MM.1S (cell line): ENCODE measurements at regions not wholly inside any gene's neighbourhood (a gene's known extent, or its start where the extent isn't known, plus 50 kb on each side); places are given as distances from the start of the nearest gene placed in this dataset.

ENCODE experiments used
- DNase-seq: peaks from one replicate; pipeline ENCODE4 v3.0.0-alpha.2; 2015
- H2AFZ ChIP-seq: fragments of 300-600 bp; sonication (generic); 2 replicates; pipeline ENCODE4 v1.6.0; 2016; ENCODE audit warnings: antibody characterized with exemption, low read length
- H3F3A ChIP-seq: fragments of 300-600 bp; sonication (generic); 2 replicates; pipeline ENCODE4 v1.6.1; 2016; ENCODE audit warnings: mild to moderate bottlenecking, antibody characterized with exemption, low read length, moderate library complexity, mixed read lengths; ENCODE audit not compliant: insufficient read depth
- H3K27ac ChIP-seq: fragments of 300-600 bp; sonication (generic); 2 replicates; pipeline ENCODE4 v1.5.1; 2016; ENCODE audit warnings: mild to moderate bottlenecking, low read length
- H3K27me3 ChIP-seq: fragments of 300-600 bp; sonication (generic); replicated peaks from 2 replicates; pipeline ENCODE4 v1.6.0; 2016; ENCODE audit warnings: low read length; ENCODE audit not compliant: insufficient read depth
- H3K36me3 ChIP-seq: fragments of 300-600 bp; sonication (generic); replicated peaks from 2 replicates; pipeline ENCODE4 v1.6.1; 2016; ENCODE audit warnings: mild to moderate bottlenecking, low read length, mixed read lengths; ENCODE audit not compliant: insufficient read depth
- H3K4me1 ChIP-seq: fragments of 300-600 bp; sonication (generic); 2 replicates; pipeline ENCODE4 v1.6.1; 2016; ENCODE audit warnings: low read length, mixed read lengths
- H3K4me2 ChIP-seq: fragments of 300-600 bp; sonication (generic); 2 replicates; pipeline ENCODE4 v1.6.0; 2016; ENCODE audit warnings: low read depth, low read length
- H3K4me3 ChIP-seq: fragments of 300-600 bp; sonication (generic); 2 replicates; pipeline ENCODE4 v1.5.1; 2016; ENCODE audit warnings: low read length, mixed read lengths
- H3K79me2 ChIP-seq: fragments of 300-600 bp; sonication (generic); 2 replicates; pipeline ENCODE4 v1.6.1; 2016; ENCODE audit warnings: mixed run types, low read length, mixed read lengths
- H3K9ac ChIP-seq: fragments of 300-600 bp; sonication (generic); 2 replicates; pipeline ENCODE4 v1.6.1; 2016; ENCODE audit warnings: low read length, mixed read lengths
- H3K9me2 ChIP-seq: fragments of 300-600 bp; sonication (generic); replicated peaks from 2 replicates; pipeline ENCODE4 v1.6.1; 2016; ENCODE audit warnings: mild to moderate bottlenecking, low read length, mixed read lengths; ENCODE audit not compliant: insufficient read depth
- H3K9me3 ChIP-seq: fragments of 300-600 bp; sonication (generic); replicated peaks from 2 replicates; pipeline ENCODE4 v1.6.1; 2016; ENCODE audit warnings: mild to moderate bottlenecking, low read length, mixed read lengths; ENCODE audit not compliant: insufficient read depth
- H4K20me1 ChIP-seq: fragments of 300-600 bp; sonication (generic); 2 replicates; pipeline ENCODE4 v1.6.1; 2016; ENCODE audit warnings: mild to moderate bottlenecking, low read length, moderate library complexity, mixed read lengths; ENCODE audit not compliant: insufficient read depth
- EZH2 ChIP-seq: fragments of 300-600 bp; sonication (generic); optimal IDR thresholded peaks from 2 replicates; pipeline ENCODE3; 2017; ENCODE audit warnings: low read depth, mild to moderate bottlenecking, antibody characterized with exemption, low read length, mixed read lengths
- EZH2phosphoT487 ChIP-seq: fragments of 300-600 bp; sonication (generic); IDR thresholded peaks from 2 replicates; pipeline ENCODE4 v1.6.1; 2018; ENCODE audit warnings: antibody characterized with exemption, low read length
- TF ChIP-seq, protein P1 (sequence below): fragments of 300-600 bp; sonication (generic); IDR thresholded peaks from 2 replicates; pipeline ENCODE4 v1.5.1; 2016; ENCODE audit warnings: antibody characterized with exemption, low read length, mixed read lengths

DNA sequence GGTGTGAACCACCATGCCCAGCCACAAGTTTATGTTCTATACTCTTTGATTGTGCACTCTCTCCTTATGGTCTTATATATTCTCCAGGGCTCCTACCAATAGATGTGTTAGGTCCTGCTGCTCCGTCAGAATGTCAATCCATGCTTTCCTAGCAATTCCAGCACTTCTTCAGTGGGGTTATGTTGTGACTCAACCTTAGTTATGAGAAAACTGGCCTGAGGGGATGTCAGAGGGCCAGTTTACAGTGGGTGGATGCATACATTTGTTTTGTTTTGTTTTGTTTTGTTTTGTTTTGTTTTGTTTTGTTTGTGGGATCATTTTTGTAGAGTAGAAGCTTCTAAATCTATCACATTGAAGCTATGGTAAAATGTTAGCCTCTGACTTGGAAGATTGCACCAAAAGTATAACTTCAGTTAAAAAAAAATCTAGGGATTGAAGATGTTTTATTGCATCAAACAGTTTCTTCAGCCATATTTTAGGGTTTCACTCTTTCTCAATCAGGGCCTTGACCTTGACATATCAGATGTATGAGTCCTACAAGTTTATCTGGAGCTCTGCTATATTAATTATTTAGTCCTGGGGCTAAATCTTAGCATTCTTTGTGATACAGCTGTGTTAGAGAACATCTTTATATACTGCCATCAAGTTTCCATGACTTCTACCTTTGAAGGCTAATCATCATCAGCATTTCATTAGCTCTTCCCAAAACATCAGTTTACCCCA lies 191.6 kb upstream of the CNTN5 start:
- no peaks in the 10 kb centered on the region for H3K9me3 ChIP-seq
- H4K20me1 ChIP-seq: no peaks in the 10 kb centered on the region
- no peaks in the 10 kb centered on the region for H3K36me3 ChIP-seq
- H2AFZ ChIP-seq: no peak overlapping the region
- H3K4me2 ChIP-seq: no peak overlapping the region
- no peak overlapping the region for H3K27ac ChIP-seq
- H3K9ac ChIP-seq: no peak overlapping the region
- H3F3A ChIP-seq: no peaks in the 10 kb centered on the region
- H3K27me3 ChIP-seq: no peaks in the 10 kb centered on the region
- no peak overlapping the region for H3K4me3 ChIP-seq
- H3K4me1 ChIP-seq: no peaks in the 10 kb centered on the region
- no peaks in the 10 kb centered on the region for H3K9me2 ChIP-seq
- TF ChIP-seq EZH2 (no peak), EZH2phosphoT487 (no peak)
- TF ChIP-seq, protein P1, sequence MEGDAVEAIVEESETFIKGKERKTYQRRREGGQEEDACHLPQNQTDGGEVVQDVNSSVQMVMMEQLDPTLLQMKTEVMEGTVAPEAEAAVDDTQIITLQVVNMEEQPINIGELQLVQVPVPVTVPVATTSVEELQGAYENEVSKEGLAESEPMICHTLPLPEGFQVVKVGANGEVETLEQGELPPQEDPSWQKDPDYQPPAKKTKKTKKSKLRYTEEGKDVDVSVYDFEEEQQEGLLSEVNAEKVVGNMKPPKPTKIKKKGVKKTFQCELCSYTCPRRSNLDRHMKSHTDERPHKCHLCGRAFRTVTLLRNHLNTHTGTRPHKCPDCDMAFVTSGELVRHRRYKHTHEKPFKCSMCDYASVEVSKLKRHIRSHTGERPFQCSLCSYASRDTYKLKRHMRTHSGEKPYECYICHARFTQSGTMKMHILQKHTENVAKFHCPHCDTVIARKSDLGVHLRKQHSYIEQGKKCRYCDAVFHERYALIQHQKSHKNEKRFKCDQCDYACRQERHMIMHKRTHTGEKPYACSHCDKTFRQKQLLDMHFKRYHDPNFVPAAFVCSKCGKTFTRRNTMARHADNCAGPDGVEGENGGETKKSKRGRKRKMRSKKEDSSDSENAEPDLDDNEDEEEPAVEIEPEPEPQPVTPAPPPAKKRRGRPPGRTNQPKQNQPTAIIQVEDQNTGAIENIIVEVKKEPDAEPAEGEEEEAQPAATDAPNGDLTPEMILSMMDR: no peak
- no peak for DNase-seq
- H3K79me2 ChIP-seq: no peaks in the 10 kb centered on the region

DNA sequence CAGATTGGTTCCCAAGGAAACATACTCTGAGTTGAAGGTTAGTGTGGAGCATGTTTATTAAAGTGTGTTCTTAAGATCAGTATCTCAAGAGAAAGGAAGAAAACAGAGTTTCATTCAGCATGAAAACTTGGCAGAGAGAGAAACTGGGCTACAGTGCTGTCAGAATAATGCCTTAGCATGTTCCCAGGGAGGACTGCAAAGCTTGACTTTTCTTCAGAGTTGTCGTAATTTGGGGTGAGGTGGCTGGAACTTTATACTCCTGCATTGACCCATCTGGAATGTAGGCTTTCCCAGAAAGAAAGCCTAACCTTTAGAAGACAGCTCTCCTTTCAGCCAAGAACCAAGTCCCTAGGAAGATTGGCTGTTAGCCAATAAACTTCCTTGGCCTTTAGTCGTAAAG lies 190.8 kb upstream of the CNTN5 start:
- Histone ChIP-seq H3K79me2 (no peaks in the 10 kb centered on the region), H3K27me3 (no peaks in the 10 kb centered on the region), H3K4me3 (no peak overlapping the region), H3K9me3 (no peaks in the 10 kb centered on the region), H2AFZ (no peak overlapping the region), H3K9ac (no peak overlapping the region), H3K36me3 (no peaks in the 10 kb centered on the region), H4K20me1 (no peaks in the 10 kb centered on the region), H3K27ac (no peak overlapping the region), H3K9me2 (no peaks in the 10 kb centered on the region), H3F3A (no peaks in the 10 kb centered on the region), H3K4me1 (no peaks in the 10 kb centered on the region), H3K4me2 (no peak overlapping the region)
- TF ChIP-seq, protein P1: no peak
- TF ChIP-seq EZH2: no peak
- no peak for TF ChIP-seq EZH2phosphoT487
- DNase-seq: no peak

- Histone ChIP-seq H2AFZ (no peak overlapping the region), H3K36me3 (no peaks in the 10 kb centered on the region), H3K4me3 (no peak overlapping the region), H3F3A (no peaks in the 10 kb centered on the region), H3K9me2 (no peaks in the 10 kb centered on the region), H4K20me1 (no peaks in the 10 kb centered on the region), H3K4me1 (no peaks in the 10 kb centered on the region), H3K27ac (no peak overlapping the region), H3K79me2 (no peaks in the 10 kb centered on the region), H3K27me3 (no peaks in the 10 kb centered on the region), H3K4me2 (no peak overlapping the region), H3K9ac (no peak overlapping the region), H3K9me3 (no peaks in the 10 kb centered on the region)
- TF ChIP-seq EZH2phosphoT487: no peak
- no peak for TF ChIP-seq EZH2
- TF ChIP-seq, protein P1: no peak
- DNase-seq: no peak
These were observed 186.0 kb upstream of the CNTN5 start for GRCh38 chr11:98834776-98835175.
